GM23248 (cell line): ENCODE measurements at regions not wholly inside any gene's neighbourhood (a gene's known extent, or its start where the extent isn't known, plus 50 kb on each side); places are given as distances from the start of the nearest gene placed in this dataset.

Experiments used
- EZH2 ChIP-seq: fragments of 200-600 bp; sonication (generic); IDR thresholded peaks from 2 replicates; pipeline ENCODE4 v1.6.1; 2018; ENCODE audit warnings: antibody characterized with exemption, mild to moderate bottlenecking; ENCODE audit not compliant: insufficient read depth, poor library complexity, severe bottlenecking
- EZH2phosphoT487 ChIP-seq: fragments of 200-600 bp; sonication (generic); IDR thresholded peaks from 2 replicates; pipeline ENCODE4 v1.6.1; 2018; ENCODE audit warnings: antibody characterized with exemption, moderate library complexity, mild to moderate bottlenecking, low read depth; ENCODE audit not compliant: insufficient read depth

DNA sequence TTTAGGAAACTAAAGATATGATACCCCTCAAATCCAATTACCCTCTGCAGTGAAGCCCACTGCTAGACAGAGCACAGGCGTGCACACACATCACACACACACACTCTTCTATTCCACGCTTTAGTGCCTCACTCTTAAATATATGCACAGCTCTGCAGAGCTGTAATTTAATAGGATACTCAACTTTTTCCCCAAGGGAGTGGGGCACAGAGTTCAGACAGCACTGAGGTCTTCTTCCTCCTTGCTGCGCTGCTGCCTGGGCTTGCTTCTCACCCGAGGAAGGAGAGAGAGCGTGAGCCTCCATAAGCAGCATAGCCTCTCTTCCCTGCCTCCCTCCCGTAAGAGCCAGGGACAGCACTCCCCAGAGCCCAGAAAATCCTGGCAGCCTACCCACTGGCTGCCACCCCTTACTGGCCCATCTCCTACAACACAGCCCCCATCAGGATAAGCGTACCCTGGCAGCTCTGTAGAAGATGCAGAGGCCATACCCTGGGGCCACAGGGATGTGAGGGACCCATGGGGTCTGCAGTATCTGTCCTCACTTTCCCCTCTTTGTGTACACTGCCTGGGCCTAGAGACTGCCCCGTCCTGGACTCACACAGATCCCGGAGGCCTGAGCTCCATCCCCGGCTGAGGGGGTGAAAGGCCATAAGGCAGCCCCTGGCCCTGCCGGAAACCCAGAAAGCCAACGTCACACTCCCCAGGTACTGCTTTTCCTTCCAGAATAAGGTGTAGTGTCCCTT is 102.1 kb downstream of the C5orf15 start:
- TF ChIP-seq EZH2 (no peak), EZH2phosphoT487 (no peak)
